ENCODE measurements at regions not wholly inside any gene's neighbourhood (a gene's known extent, or its start where the extent isn't known, plus 50 kb on each side); places are given as distances from the start of the nearest gene placed in this dataset.
A peak's percentile ranks its signal among the peaks of the same experiment; 100 is the strongest.

GRCh38 chr1:73953586-73953985, 244.4 kb downstream of the LRRIQ3 start:
- no peak for DNase-seq

GRCh38 chr1:73953186-73953585, 244.8 kb downstream of the LRRIQ3 start:
- DNase-seq = no peak

- DNase-seq = peak; percentile 5
These were observed 249.9 kb downstream of the LRRIQ3 start for GRCh38 chr1:73948055-73948454.

GRCh38 chr1:73947009-73947408, 251.0 kb downstream of the LRRIQ3 start:
- no peak for DNase-seq

GRCh38 chr1:73943270-73943669, 254.7 kb downstream of the LRRIQ3 start:
- DNase-seq = no peak

- DNase-seq = no peak
These were observed 267.7 kb downstream of the LRRIQ3 start for GRCh38 chr1:73930293-73930692.

GRCh38 chr1:73914951-73915350, 283.0 kb downstream of the LRRIQ3 start:
- DNase-seq = peak; percentile 92

GRCh38 chr1:73913025-73913424, 285.0 kb downstream of the LRRIQ3 start:
- DNase-seq = no peak

GRCh38 chr1:73911849-73912248, 286.1 kb downstream of the LRRIQ3 start:
- DNase-seq = no peak

GRCh38 chr1:73910466-73910865, 287.5 kb downstream of the LRRIQ3 start:
- DNase-seq = no peak

GRCh38 chr1:73910062-73910461, 287.9 kb downstream of the LRRIQ3 start:
- DNase-seq = no peak

- peak; percentile 50 for DNase-seq
These were observed 288.9 kb downstream of the LRRIQ3 start for GRCh38 chr1:73909043-73909562.

- DNase-seq = no peak
These were observed 290.9 kb downstream of the LRRIQ3 start for GRCh38 chr1:73907051-73907450.

- no peak for DNase-seq
These were observed 294.9 kb downstream of the LRRIQ3 start for GRCh38 chr1:73903092-73903491.

GRCh38 chr1:73901738-73902137, 296.2 kb downstream of the LRRIQ3 start:
- no peak for DNase-seq

GRCh38 chr1:73899311-73899710, 298.7 kb downstream of the LRRIQ3 start:
- DNase-seq = no peak

GRCh38 chr1:73898540-73898939, 299.4 kb downstream of the LRRIQ3 start:
- DNase-seq = no peak

GRCh38 chr1:73887412-73887811, 310.6 kb downstream of the LRRIQ3 start:
- no peak for DNase-seq

GRCh38 chr1:73886716-73887115, 311.3 kb downstream of the LRRIQ3 start:
- DNase-seq = no peak

GRCh38 chr1:73874806-73875205, 323.2 kb downstream of the LRRIQ3 start:
- no peak for DNase-seq

- DNase-seq = no peak
These were observed 329.1 kb downstream of the LRRIQ3 start for GRCh38 chr1:73868810-73869336.

- no peak for DNase-seq
These were observed 335.6 kb downstream of the LRRIQ3 start for GRCh38 chr1:73862355-73862754.

- no peak for DNase-seq
These were observed 337.5 kb downstream of the LRRIQ3 start for GRCh38 chr1:73860421-73860950.

GRCh38 chr1:73859227-73859626, 338.7 kb downstream of the LRRIQ3 start:
- no peak for DNase-seq

- DNase-seq = no peak
These were observed 343.4 kb downstream of the LRRIQ3 start for GRCh38 chr1:73854527-73854926.
